ENCODE measurements at regions not wholly inside any gene's neighbourhood (a gene's known extent, or its start where the extent isn't known, plus 50 kb on each side); places are given as distances from the start of the nearest gene placed in this dataset.

- TF ChIP-seq, protein P1, sequence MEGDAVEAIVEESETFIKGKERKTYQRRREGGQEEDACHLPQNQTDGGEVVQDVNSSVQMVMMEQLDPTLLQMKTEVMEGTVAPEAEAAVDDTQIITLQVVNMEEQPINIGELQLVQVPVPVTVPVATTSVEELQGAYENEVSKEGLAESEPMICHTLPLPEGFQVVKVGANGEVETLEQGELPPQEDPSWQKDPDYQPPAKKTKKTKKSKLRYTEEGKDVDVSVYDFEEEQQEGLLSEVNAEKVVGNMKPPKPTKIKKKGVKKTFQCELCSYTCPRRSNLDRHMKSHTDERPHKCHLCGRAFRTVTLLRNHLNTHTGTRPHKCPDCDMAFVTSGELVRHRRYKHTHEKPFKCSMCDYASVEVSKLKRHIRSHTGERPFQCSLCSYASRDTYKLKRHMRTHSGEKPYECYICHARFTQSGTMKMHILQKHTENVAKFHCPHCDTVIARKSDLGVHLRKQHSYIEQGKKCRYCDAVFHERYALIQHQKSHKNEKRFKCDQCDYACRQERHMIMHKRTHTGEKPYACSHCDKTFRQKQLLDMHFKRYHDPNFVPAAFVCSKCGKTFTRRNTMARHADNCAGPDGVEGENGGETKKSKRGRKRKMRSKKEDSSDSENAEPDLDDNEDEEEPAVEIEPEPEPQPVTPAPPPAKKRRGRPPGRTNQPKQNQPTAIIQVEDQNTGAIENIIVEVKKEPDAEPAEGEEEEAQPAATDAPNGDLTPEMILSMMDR (IDR thresholded peaks at IDR 0.05): no peak
- TF ChIP-seq EP300 (IDR thresholded peaks at IDR 0.05) (no peak), POLR2A (IDR thresholded peaks at IDR 0.05) (no peak)
These were observed 273.6 kb downstream of the RDH14 start for GRCh38 chr2:18286897-18287296.

All from ovary (tissue), 3 donors.